ENCODE measurements at regions not wholly inside any gene's neighbourhood (a gene's known extent, or its start where the extent isn't known, plus 50 kb on each side); places are given as distances from the start of the nearest gene placed in this dataset.
"Not testable (repeated sequence)": the region's sequence is repeated elsewhere in the genome, so short reads cannot be mapped to it uniquely, and the experiment has no call there.

- TF ChIP-seq CTCF (conservative IDR thresholded peaks at IDR 0.05), result no peak
- H3K27ac ChIP-seq, result no peak overlapping the region
Observed at GRCh38 chr15:83364501-83364900, 80.0 kb upstream of the BNC1 start.

GRCh38 chr15:83365370-83365938 is 81.0 kb upstream of the BNC1 start:
- H3K27ac ChIP-seq, result no peak overlapping the region
- TF ChIP-seq CTCF (conservative IDR thresholded peaks at IDR 0.05), result no peak

GRCh38 chr15:83372434-83372891 is 74.7 kb upstream of the SH3GL3 start:
- TF ChIP-seq CTCF (conservative IDR thresholded peaks at IDR 0.05), result no peak
- no peak overlapping the region for H3K27ac ChIP-seq

GRCh38 chr15:83378921-83379578 is 68.1 kb upstream of the SH3GL3 start:
- TF ChIP-seq CTCF (conservative IDR thresholded peaks at IDR 0.05), result 0 out of 2 replicates have a peak, but pooled peaks have one; percentile 8
- H3K27ac ChIP-seq, result no peak overlapping the region

- H3K27ac ChIP-seq, result no peak overlapping the region
- TF ChIP-seq CTCF (conservative IDR thresholded peaks at IDR 0.05), result no peak
Observed at GRCh38 chr15:83379579-83379959, 67.6 kb upstream of the SH3GL3 start.

- no peak overlapping the region for H3K27ac ChIP-seq
- no peak for TF ChIP-seq CTCF (conservative IDR thresholded peaks at IDR 0.05)
Observed at GRCh38 chr15:83380059-83380458, 67.1 kb upstream of the SH3GL3 start.

- no peak overlapping the region for H3K27ac ChIP-seq
- TF ChIP-seq CTCF (conservative IDR thresholded peaks at IDR 0.05), result peak; percentile 83
Observed at GRCh38 chr15:83380682-83381081, 66.5 kb upstream of the SH3GL3 start.

- H3K27ac ChIP-seq, result not testable (repeated sequence)
Observed at GRCh38 chr15:83383608-83384139, 63.5 kb upstream of the SH3GL3 start.
